AG04450 (cell line): ENCODE measurements at regions not wholly inside any gene's neighbourhood (a gene's known extent, or its start where the extent isn't known, plus 50 kb on each side); places are given as distances from the start of the nearest gene placed in this dataset.

Source experiments
- CTCF ChIA-PET: fragments of 300-600, 350-600 bp; formaldehyde crosslinking; extraction: SDS; loops from one replicate; lab custom pipeline; 2022; ENCODE audit warnings: antibody characterized with exemption, inconsistent platforms; lab: Charles Lee
- POLR2A ChIA-PET: fragments of 350-600 bp; formaldehyde crosslinking; extraction: SDS; loops from one replicate; lab custom pipeline; 2021; ENCODE audit warnings: antibody characterized with exemption, inconsistent platforms; lab: Yijun Ruan, JAX
- DNase-seq: peaks from one replicate; pipeline ENCODE4 v3.0.0-alpha.2; 2011; ENCODE audit warnings: low read depth, low spot score
- H3K27ac ChIP-seq: one replicate; pipeline ENCODE4 v1.5.1; 2012; ENCODE audit warnings: low read depth, low read length, control low read depth
- H3K27me3 ChIP-seq: one replicate; pipeline ENCODE4 v1.6.0; 2012; ENCODE audit warnings: low read length; ENCODE audit not compliant: control insufficient read depth, insufficient read depth
- H3K4me3 ChIP-seq: 2 replicates; pipeline ENCODE4 v1.5.1; 2011; ENCODE audit warnings: mild to moderate bottlenecking, low read depth, low read length, control low read depth
- H3K9me3 ChIP-seq: 2 replicates; pipeline ENCODE4 v1.5.1; 2012; ENCODE audit warnings: low read length; ENCODE audit not compliant: control insufficient read depth, insufficient read depth
- CTCF ChIP-seq: IDR thresholded peaks from 2 replicates; pipeline ENCODE4 v1.5.1; 2011; ENCODE audit warnings: low read depth, low read length, control low read depth, inconsistent platforms

DNA sequence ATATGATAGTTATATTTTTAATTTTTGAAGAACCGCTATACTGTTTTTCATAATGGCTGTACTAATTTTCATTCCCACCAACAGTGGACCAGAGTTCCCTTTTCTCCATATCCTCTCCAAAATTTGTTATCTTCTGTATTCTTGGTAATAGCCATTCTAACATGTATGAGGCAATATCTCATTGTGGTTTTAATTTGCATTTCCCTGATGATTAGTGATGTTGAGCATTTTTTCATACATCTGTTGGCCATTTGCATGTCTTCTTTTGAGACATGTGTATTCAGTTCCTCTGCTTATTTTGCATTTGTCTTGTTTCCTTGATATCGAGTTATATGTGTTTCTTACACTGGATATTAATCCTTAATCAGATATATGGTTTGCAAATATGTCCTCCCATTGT lies 770.8 kb upstream of the MBL2 start:
- no peak for DNase-seq
- Histone ChIP-seq H3K4me3 (no peak overlapping the region), H3K27me3 (no peaks in the 10 kb centered on the region), H3K9me3 (no peaks in the 10 kb centered on the region), H3K27ac (no peak overlapping the region)
- TF ChIP-seq CTCF, result no peak
- ChIA-PET CTCF (no interaction called here), POLR2A (no interaction called here)

GRCh38 chr10:53537508-53537907 lies 764.9 kb upstream of the MBL2 start:
- POLR2A ChIA-PET, result no interaction called here
- H3K27me3 ChIP-seq, result no peaks in the 10 kb centered on the region
- no peaks in the 10 kb centered on the region for H3K9me3 ChIP-seq
- TF ChIP-seq CTCF, result no peak
- CTCF ChIA-PET, result no interaction called here
- no peak for DNase-seq
- H3K27ac ChIP-seq, result no peak overlapping the region
- H3K4me3 ChIP-seq, result no peak overlapping the region

GRCh38 chr10:53536322-53536721 lies 763.7 kb upstream of the MBL2 start:
- POLR2A ChIA-PET, result no interaction called here
- H3K9me3 ChIP-seq, result no peaks in the 10 kb centered on the region
- DNase-seq, result no peak
- TF ChIP-seq CTCF, result no peak
- CTCF ChIA-PET, result no interaction called here
- H3K27me3 ChIP-seq, result no peaks in the 10 kb centered on the region
- no peak overlapping the region for H3K27ac ChIP-seq
- no peak overlapping the region for H3K4me3 ChIP-seq

DNA sequence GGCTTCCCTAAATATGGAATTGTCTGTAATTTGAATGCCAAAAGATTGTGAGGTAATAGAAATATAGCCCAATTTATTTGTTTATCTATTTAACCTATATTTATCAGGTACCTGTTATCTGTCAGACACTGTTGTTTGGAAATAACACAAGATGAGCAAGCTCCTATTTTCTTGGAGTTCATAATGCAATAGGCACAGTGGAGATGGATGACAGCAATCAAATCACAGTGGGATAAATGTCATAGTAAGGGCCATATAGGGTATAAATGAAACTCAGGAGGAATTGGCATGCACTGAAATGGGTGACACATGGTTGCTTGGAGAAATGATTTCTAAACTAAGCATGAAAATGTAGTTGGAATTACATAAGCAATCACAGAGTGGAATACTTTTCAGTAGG lies 761.8 kb upstream of the MBL2 start:
- DNase-seq, result no peak
- no peak overlapping the region for H3K27ac ChIP-seq
- H3K9me3 ChIP-seq, result no peaks in the 10 kb centered on the region
- ChIA-PET POLR2A (no interaction called here), CTCF (no interaction called here)
- TF ChIP-seq CTCF, result no peak
- H3K27me3 ChIP-seq, result no peaks in the 10 kb centered on the region
- H3K4me3 ChIP-seq, result no peak overlapping the region

GRCh38 chr10:53528974-53529373 lies 756.4 kb upstream of the MBL2 start:
- POLR2A ChIA-PET, result no interaction called here
- CTCF ChIA-PET, result no interaction called here
- Histone ChIP-seq H3K4me3 (no peak overlapping the region), H3K9me3 (no peaks in the 10 kb centered on the region), H3K27ac (no peak overlapping the region), H3K27me3 (no peaks in the 10 kb centered on the region)
- no peak for TF ChIP-seq CTCF
- DNase-seq, result no peak
